VCaP (cell line): ENCODE measurements at regions not wholly inside any gene's neighbourhood (a gene's known extent, or its start where the extent isn't known, plus 50 kb on each side); places are given as distances from the start of the nearest gene placed in this dataset.

Experiments
- H3K27ac ChIP-seq: fragments of 450-650 bp; 2 replicates; pipeline ENCODE4 v1.5.1; 2017
- TF ChIP-seq, protein P1 (sequence below): fragments of 450-650 bp; conservative IDR thresholded peaks from 2 replicates; pipeline ENCODE4 v1.5.1; 2017; ENCODE audit warnings: mild to moderate bottlenecking, moderate library complexity

DNA sequence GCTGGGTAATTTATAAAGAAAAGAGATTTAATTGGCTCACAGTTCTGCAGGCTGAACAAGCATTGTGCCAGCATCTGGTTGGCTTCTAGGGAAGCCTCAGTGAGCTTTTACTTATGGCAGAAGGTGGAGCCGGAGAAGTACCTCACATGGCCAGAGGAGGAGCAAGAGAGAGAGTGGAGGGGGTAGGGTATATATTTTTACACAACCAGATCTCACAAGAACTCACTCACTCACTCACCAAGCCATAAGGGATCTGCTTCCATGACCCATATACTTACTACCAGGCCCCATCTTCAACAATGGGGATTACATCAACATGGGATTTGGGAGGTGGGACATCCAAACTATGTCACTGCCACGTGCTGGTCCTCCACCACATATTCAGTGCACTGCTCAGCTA, 117.2 kb upstream of the PRNP start:
- TF ChIP-seq, protein P1, sequence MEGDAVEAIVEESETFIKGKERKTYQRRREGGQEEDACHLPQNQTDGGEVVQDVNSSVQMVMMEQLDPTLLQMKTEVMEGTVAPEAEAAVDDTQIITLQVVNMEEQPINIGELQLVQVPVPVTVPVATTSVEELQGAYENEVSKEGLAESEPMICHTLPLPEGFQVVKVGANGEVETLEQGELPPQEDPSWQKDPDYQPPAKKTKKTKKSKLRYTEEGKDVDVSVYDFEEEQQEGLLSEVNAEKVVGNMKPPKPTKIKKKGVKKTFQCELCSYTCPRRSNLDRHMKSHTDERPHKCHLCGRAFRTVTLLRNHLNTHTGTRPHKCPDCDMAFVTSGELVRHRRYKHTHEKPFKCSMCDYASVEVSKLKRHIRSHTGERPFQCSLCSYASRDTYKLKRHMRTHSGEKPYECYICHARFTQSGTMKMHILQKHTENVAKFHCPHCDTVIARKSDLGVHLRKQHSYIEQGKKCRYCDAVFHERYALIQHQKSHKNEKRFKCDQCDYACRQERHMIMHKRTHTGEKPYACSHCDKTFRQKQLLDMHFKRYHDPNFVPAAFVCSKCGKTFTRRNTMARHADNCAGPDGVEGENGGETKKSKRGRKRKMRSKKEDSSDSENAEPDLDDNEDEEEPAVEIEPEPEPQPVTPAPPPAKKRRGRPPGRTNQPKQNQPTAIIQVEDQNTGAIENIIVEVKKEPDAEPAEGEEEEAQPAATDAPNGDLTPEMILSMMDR = no peak
- H3K27ac ChIP-seq = no peak overlapping the region

GRCh38 chr20:4568361-4568959, 117.8 kb upstream of the PRNP start:
- TF ChIP-seq, protein P1 = no peak
- no peak overlapping the region for H3K27ac ChIP-seq

- H3K27ac ChIP-seq = no peak overlapping the region
- TF ChIP-seq, protein P1 = no peak
Measured at GRCh38 chr20:4567170-4567569, 119.1 kb upstream of the PRNP start.

GRCh38 chr20:4563534-4563933, 122.7 kb upstream of the PRNP start:
- H3K27ac ChIP-seq = no peak overlapping the region
- TF ChIP-seq, protein P1 = no peak

- TF ChIP-seq, protein P1 = no peak
- H3K27ac ChIP-seq = no peak overlapping the region
Measured at GRCh38 chr20:4563031-4563430, 123.2 kb upstream of the PRNP start.

DNA sequence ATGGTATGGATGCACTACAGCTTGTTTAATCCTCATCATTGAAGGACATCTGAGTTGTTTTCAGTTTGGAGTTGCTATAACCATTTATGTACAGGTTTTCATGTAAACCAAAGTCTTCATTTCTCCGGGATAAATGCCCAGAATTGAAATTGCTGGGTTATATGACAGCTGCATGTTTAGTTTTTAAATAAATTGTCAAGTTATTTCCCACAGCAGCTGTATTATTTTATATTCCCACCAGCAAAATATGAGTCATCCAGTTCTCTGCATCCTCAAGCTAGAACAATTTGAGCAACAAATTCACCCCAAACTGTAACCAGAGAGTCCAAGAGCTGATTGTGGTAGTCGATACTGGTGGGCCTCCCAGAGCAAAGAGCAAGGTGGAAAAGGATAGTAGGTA, 125.6 kb upstream of the PRNP start:
- no peak overlapping the region for H3K27ac ChIP-seq
- TF ChIP-seq, protein P1 = no peak

- TF ChIP-seq, protein P1 = no peak
Measured at GRCh38 chr20:4559906-4560305, 126.3 kb upstream of the PRNP start.

DNA sequence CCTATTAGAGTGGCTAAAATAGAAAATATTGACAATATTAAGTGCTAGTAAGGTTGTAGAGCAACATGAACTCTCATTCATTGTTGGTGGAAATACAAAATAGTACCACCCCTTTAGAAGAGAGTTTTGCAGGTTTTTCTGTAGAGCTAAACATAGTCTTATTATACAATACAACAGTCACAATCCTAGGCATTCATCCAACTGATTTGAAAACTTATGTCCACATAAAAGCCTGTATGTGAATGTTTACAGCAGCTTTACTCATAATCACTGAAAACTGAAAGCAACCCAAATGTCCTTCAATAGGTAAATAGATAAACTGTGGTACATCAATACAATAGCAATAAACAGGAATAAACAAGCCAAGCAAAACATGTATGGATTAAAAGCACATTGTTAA, 127.2 kb upstream of the PRNP start:
- H3K27ac ChIP-seq = no peak overlapping the region
- TF ChIP-seq, protein P1 = no peak

More at GRCh38 chr20:4559906-4560305, 126.3 kb upstream of the PRNP start:
- no peak overlapping the region for H3K27ac ChIP-seq
